SH-SY5Y (cell line): ENCODE measurements at regions not wholly inside any gene's neighbourhood (a gene's known extent, or its start where the extent isn't known, plus 50 kb on each side); places are given as distances from the start of the nearest gene placed in this dataset.

ENCODE experiments used
- GATA2 ChIP-seq: IDR thresholded peaks from 2 replicates; pipeline ENCODE4 v1.6.1; 2011; ENCODE audit warnings: mild to moderate bottlenecking, low read depth, low read length
- GATA3 ChIP-seq: IDR thresholded peaks from 2 replicates; pipeline ENCODE4 v1.6.1; 2011; ENCODE audit warnings: low read depth, mild to moderate bottlenecking, low read length, moderate library complexity

DNA sequence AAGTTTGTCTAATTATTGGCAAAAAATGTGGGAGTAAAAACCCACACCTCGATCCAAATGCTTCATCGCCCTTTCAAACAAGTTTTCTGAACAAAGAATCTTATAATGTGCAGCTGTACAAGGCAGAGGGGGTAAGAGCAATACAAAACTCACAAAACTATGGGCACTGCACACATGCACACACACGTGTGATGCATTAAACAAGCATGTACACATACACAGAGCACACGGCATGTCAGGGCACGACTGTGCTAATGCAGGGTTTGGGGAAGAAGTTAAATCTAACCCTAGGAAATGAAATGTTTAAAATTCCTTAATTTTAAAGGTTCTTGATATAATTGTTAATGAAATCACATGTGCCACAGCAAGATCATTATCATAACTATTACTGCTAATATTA, 264.0 kb downstream of the SEC16B start:
- no peak for TF ChIP-seq GATA3
- no peak for TF ChIP-seq GATA2
